HG03520 (cell line): ENCODE measurements at regions not wholly inside any gene's neighbourhood (a gene's known extent, or its start where the extent isn't known, plus 50 kb on each side); places are given as distances from the start of the nearest gene placed in this dataset.
"Not testable (repeated sequence)": the region's sequence is repeated elsewhere in the genome, so short reads cannot be mapped to it uniquely, and the experiment has no call there.

ENCODE experiments used
- ATAC-seq: cut with Tn5 transposase; IDR thresholded peaks from one replicate; pipeline ENCODE4 v1.9.1; 2021; ENCODE audit warnings: mild to moderate bottlenecking, moderate library complexity; ENCODE audit not compliant: unreplicated experiment

DNA sequence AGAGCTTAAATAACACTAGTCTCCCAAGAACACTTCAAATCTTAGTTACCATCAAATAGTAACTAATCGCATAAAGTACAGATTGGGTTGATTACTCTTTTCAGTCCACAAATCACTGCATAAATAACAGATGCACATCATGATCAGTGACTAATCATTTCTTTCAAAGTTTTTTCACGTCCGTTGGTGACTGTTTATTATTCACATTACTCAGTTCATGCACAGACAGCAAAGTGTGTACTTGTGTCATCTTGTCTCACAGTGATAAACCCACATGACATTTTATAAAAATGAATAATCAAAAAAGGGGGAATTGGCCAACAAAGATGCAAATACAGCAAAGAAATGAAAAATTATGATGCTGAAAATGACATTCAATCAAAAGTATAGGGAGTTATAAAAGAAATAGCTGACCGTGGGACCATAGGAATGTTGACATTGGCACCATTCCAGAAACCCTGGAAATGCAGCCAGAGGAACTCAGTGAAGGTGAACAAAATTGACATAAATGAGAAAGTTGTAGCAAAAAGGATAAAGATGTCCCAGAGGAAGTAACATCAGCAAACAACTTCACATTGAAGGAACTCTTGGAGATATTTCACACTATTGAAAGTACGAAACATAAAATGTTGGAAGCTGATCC, 161.5 kb downstream of the SOX3 start:
- ATAC-seq: no peak

- no peak for ATAC-seq
Observed at GRCh38 chrX:140342410-140342809, 162.5 kb downstream of the SOX3 start.

- no peak for ATAC-seq
Observed at GRCh38 chrX:140337263-140337662, 167.6 kb downstream of the SOX3 start.

DNA sequence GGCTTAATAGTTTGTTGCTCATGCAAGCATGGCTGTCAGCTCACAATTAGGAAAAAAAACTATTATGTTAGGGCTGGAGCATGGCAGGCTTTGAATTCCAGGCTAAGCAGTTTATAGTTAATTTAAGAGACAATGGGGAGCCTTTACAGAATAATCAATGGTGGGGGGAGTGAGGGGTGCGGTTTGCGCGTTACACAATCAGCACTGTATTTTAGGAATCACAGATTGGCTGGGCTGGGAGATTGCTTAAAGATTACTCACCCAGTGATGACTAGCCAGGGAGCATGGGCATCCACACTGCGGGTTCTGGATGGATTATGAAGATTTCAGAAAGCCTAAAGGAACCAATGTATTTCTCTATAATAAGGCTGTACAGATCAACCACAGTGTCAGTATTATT, 186.6 kb downstream of the SOX3 start:
- ATAC-seq: no peak

GRCh38 chrX:140317462-140317861, 187.4 kb downstream of the SOX3 start:
- ATAC-seq: no peak

DNA sequence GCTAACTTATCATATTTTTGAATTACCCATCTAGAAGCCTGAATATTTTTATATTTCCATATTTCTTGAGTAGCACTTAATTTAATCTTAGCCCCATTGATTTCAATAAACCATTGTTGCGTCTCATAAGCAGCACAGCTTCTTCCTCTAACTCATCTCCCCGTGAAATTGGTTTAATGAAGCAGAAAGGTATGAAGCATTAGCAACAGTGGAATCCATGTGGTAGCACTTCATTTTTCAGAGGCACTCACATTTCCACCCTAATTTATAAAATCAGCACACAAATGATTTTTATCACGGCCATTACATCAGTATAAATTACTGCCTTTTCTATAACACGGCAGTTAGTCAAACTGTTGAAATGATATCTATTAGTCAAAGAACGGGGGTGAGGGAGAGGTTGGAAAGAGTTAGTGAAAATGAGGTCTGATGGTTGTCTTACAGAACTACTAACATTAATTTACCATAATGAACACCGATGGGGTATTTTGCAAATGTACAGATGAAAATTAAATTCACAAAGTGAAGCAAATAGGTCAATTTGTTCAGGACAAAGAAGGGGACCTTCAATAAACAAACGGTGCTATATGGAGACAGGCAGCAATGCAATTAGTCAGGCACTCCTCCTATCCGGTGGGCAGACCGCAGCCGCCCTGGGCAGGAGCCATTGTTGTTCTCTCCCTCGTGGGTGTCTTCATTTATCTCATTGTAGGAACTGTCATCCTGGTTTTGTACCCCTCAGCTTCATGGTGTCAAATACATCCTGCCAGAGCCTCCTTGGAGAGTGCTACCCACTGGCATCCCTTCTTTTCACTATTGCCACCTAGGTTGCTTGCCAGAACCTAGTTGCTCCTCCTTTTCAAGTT, 205.7 kb downstream of the SOX3 start:
- no peak for ATAC-seq

GRCh38 chrX:140297273-140297672, 207.6 kb downstream of the SOX3 start:
- no peak for ATAC-seq

DNA sequence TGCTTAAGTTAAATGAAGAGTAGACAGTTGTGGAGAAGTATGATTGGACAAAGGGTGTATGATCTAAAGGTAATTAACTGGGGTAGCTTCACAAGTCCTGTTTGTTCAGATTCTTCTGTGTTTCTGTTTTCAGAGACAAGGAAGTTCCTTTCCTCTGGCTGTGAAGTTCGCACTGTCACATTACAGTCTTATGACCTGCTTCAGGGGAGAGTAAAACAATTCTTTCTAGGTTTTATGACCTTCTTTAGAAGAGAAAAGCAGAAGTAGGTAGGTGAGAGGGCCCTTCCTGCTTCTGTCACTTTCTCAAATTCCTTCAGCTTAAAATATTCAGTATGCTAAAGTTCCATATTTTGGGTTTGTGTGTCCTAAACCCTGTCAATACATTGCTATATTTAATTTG, 211.9 kb downstream of the SOX3 start:
- no peak for ATAC-seq

GRCh38 chrX:140292188-140292587, 212.7 kb downstream of the SOX3 start:
- ATAC-seq: no peak

GRCh38 chrX:140274811-140275525, 229.9 kb downstream of the SOX3 start:
- no peak for ATAC-seq

DNA sequence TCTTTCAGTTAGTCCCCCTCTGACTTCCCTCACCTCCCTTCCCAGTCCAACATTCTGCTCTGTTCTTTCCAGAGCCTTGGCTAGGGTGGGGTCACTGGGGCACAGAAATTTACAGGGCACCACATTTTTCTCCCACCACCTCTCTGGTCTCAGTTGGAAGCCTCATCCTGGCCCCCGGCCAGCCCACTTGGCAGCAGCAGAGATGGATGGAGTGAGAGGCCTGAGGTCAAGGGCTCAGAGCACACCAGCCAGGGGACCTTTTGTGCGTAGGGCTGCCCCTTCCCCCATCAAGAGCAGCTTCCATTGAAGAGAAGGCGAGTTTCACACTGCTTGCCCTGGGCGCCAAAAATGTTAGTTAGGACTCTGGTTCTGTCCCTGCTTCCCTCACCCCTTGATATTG, 230.9 kb downstream of the SOX3 start:
- no peak for ATAC-seq

DNA sequence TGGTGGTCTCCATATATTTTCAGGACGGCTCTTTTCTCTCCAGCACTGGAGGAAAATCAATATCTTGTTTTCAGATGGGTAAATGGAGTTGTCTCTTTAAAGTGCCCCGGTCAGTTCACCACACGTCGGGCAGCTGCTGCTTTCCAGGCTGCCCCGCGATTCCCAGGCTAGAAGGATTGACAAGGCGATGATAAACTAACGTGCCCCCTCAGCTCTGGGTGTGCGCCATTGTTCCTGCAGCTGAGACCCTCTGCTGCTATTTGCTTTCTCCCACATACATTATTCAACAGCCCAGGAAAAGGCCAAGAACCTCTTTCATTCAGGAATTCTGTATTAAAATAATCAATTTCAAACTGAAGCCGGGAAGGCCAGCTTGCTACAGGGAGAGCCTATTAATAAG, 254.5 kb downstream of the SOX3 start:
- no peak for ATAC-seq

DNA sequence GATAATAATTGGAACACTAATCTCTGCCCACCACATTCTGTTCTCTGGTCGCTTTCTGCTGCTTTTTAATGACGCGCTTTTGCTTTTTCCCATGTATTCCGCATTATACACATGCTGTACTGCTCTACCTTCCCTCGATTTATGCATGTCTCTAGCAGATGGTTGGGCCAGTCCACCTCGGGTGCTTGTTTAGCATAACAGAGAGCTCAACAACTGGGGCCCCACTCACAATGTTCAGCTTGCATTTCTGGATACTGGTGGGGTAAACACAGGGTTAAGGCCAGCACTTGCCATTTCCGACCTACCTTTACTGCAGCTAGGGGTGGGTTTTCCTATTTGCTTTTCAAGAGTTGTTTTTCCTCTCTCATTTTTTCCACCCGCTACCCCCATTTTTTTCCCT, 255.8 kb downstream of the SOX3 start:
- ATAC-seq: no peak

DNA sequence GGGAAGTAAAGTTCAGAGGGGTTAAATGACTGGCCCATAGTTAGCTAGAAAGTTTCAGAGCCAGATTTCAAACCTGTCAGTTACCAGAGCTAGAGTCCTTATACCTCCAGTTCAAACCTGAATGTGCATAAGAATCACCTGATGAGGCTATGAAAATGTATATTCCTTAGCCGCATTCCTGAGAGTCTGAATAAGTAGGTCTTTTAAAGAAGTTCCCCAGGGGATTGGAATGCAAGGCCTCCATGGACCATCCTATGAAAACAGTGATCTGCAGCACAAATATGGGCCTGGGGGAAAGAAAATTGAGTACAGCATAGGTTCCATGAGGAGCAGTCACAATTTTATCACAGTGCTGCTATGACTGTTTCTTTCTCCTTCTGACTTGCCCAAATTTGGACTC, 263.9 kb upstream of the CXorf66 start:
- no peak for ATAC-seq

DNA sequence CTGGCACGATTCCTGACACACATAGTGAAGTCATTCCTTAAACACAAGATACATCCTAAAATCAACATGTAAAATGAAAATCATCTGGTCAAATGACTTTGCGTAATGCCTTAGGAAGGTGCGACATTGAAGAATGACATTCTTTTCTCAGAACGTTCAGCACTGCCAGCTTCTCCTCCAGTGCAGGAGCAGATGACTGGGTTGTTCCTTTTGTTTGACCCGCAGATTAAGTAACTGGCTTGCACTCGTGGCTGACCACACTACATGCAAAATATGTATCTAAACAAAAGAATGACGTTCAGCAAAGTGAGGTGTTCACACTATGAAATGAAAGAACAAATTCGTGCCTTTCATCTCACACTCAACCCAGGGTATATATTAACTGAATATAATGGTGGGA, 260.7 kb upstream of the CXorf66 start:
- not testable (repeated sequence) for ATAC-seq

GRCh38 chrX:140215894-140216293, 250.6 kb upstream of the CXorf66 start:
- not testable (repeated sequence) for ATAC-seq

DNA sequence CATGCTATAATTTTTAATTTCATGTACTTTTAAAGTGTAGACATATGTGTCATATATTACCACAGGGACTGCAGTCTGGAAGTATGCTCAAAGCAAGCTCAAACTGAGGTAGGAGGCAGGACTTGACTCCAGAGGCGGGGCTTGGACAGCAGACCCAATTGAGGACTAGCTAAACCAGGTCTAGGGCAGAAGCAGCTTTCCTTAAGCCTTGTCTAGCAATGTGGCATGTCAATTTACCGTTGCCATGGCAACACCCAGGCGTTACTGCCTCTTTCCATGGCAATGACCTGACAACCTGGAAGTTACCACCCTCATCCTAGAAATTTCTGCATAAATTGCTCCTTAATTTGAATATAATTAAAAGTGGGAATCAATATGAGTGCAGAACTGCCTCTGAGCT, 249.2 kb upstream of the CXorf66 start:
- ATAC-seq: not testable (repeated sequence)

DNA sequence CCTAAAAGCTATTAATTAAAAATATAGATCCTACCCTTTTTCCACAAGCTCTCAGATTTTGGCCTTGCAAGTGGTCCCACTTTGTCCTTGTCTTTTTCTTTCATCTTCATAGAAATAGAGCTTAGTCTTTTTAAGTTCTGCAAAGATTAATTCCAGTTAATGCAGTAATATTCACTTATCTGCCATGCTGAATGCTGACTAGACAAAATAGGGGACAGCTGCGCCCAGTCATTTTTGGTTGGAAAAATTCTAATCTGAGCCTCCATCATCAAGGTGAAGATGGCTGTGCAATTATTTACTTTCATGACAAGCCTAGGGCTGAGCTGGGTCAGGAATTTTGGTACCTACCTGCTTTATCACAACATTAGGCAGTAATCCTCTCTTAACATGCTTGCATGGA, 241.3 kb upstream of the CXorf66 start:
- no peak for ATAC-seq

DNA sequence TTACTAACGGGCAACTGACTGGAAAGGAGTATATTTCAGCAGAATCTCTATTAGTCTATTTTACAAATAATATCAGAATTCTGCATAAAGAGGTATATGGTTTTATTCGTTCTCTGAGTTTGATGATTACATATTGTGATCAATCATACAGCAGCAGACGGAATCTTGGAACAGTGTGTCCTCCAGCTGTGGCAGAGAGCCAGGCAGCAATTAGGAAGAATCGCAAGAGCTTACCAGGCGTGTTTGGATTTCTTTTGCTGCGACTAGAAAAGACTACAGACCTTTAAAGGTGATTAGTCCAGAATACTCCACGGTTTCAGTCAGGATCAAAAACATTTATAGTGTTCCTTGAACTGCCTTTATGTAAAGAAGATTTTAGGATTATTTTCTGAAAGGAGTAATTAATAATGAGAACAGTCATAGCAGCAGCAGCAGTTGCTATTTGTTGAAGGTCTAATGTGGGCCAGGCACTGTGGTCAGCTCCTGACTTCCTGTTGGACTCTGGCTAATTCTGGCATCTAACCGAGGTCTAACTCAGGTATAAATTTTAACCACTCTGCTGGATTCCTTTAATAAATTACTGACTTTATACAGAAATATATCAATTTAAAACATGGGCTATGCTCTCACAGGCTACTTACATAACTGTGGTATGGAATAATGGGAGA, 225.3 kb upstream of the CXorf66 start:
- no peak for ATAC-seq

DNA sequence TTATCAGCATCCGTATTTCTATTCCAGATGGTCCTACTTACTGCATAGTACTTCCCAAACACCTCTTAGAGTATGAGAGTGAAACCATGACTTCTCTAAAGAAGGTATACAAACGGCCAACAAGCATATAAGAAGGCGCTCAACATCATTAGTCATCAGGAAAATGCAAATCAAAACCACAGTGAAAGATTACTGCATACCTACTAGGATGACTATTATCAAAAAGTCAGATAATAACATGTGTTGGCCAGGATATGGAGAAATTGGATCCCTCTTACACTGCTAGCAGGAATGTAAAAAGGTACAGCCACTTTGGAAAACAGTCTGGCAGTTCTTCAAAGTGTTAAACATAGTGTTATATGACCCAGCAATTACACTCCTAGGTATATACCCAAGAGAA, 215.3 kb upstream of the CXorf66 start:
- no peak for ATAC-seq

DNA sequence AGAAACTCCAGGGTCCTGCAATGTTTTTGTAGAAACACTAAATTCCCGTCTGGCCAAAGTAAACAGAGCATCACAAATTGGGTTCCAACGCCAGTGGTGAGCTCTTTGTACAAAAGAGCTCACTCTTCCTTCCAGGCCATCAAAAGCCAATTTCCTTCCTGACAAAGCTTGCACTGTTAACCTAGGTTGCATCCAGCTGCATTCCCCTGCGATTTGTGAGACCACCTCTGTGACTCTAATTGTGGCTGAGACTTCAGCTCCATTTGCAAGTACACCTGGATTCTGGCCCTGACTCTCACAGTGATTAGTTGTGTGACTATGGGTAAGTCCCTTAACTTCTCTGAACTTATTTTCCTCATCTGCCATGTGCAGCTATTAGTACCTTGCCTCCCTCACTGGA, 212.5 kb upstream of the CXorf66 start:
- no peak for ATAC-seq
